SK-N-SH (cell line): ENCODE measurements at regions not wholly inside any gene's neighbourhood (a gene's known extent, or its start where the extent isn't known, plus 50 kb on each side); places are given as distances from the start of the nearest gene placed in this dataset.
A peak's percentile ranks its signal among the peaks of the same experiment; 100 is the strongest.

Source experiments
- CTCF ChIA-PET: fragments of 300-600, 350-600 bp; formaldehyde crosslinking; extraction: SDS; loops from one replicate; lab custom pipeline; 2021; lab: Yijun Ruan, JAX
- POLR2A ChIA-PET: fragments of 350-600 bp; sonication (Branson Sonifier 250); formaldehyde crosslinking; extraction: SDS; loops from one replicate; lab custom pipeline; 2020; ENCODE audit warnings: antibody characterized with exemption, inconsistent platforms; lab: Yijun Ruan, JAX
- DNase-seq: peaks from one replicate; pipeline ENCODE4 v3.0.0; 2012
- H2AFZ ChIP-seq: fragments of 200-600 bp; sonication (generic); 2 replicates; pipeline ENCODE4 v1.8.1; 2016; ENCODE audit warnings: antibody characterized with exemption, mild to moderate bottlenecking, low read depth
- H3F3A ChIP-seq: fragments of 200-600 bp; sonication (generic); replicated peaks from 2 replicates; pipeline ENCODE3; 2016; ENCODE audit warnings: antibody characterized with exemption, mild to moderate bottlenecking; ENCODE audit not compliant: insufficient read depth
- H3K27ac ChIP-seq, 2 experiments: fragments of 200-500 bp in 1 of 2; fragments of 200-600 bp in 1 of 2; sonication (Bioruptor generic) in 1 of 2; sonication (generic), shearing (Covaris generic) in 1 of 2; 2 replicates each; pipeline versions ENCODE4 v1.5.1 to v1.6.1; 2014 to 2016; ENCODE audit warnings: low read depth in 2 of 2, inconsistent platforms in 1 of 2, low read length in 1 of 2, mild to moderate bottlenecking in 1 of 2, mixed read lengths in 1 of 2
- H3K27me3 ChIP-seq: fragments of 200-600 bp; sonication (generic), shearing (Covaris generic); 2 replicates; pipeline ENCODE4 v1.6.1; 2016; ENCODE audit warnings: mixed run types; ENCODE audit not compliant: insufficient read depth
- H3K36me3 ChIP-seq, 2 experiments: fragments of 200-500 bp in 1 of 2; fragments of 200-600 bp in 1 of 2; sonication (Bioruptor generic) in 1 of 2; sonication (generic) in 1 of 2; replicated peaks in 1 of 2; 2 replicates each; pipeline versions ENCODE3 to v1.5.1; 2014 to 2016; ENCODE audit warnings: low read length in 1 of 2, mild to moderate bottlenecking in 1 of 2; ENCODE audit not compliant: insufficient read depth in 2 of 2, control insufficient read depth in 1 of 2
- H3K4me1 ChIP-seq, 2 experiments: fragments of 200-500 bp in 1 of 2; fragments of 200-600 bp in 1 of 2; sonication (Bioruptor generic) in 1 of 2; sonication (generic), shearing (Covaris generic) in 1 of 2; 2 replicates each; pipeline versions ENCODE4 v1.5.1 to v1.6.1; 2014 to 2016; ENCODE audit warnings: low read depth in 1 of 2, low read length in 1 of 2, mixed run types in 1 of 2; ENCODE audit not compliant: insufficient read depth in 2 of 2, control insufficient read depth in 1 of 2
- H3K4me2 ChIP-seq: fragments of 200-600 bp; sonication (generic), shearing (Covaris generic); 2 replicates; pipeline ENCODE4 v1.6.1; 2017; ENCODE audit warnings: mixed run types
- H3K4me3 ChIP-seq, 2 experiments: fragments of 200-500 bp in 1 of 2; fragments of 200-600 bp in 1 of 2; sonication (Bioruptor generic) in 1 of 2; sonication (generic), shearing (Covaris generic) in 1 of 2; 2 replicates each; pipeline versions ENCODE4 v1.5.1 to v1.8.1; 2014 to 2016; ENCODE audit warnings: low read depth in 2 of 2, inconsistent platforms in 1 of 2, low read length in 1 of 2, mild to moderate bottlenecking in 1 of 2, mixed read lengths in 1 of 2, moderate library complexity in 1 of 2
- H3K79me2 ChIP-seq: fragments of 200-600 bp; sonication (generic); 2 replicates; pipeline ENCODE4 v1.8.1; 2017; ENCODE audit warnings: mild to moderate bottlenecking; ENCODE audit not compliant: insufficient read depth
- H3K9ac ChIP-seq: fragments of 200-600 bp; sonication (generic); 2 replicates; pipeline ENCODE4 v1.6.1; 2017; ENCODE audit warnings: mixed run types
- H3K9me2 ChIP-seq: fragments of 200-600 bp; sonication (generic); 2 replicates; pipeline ENCODE4 v1.6.1; 2017; ENCODE audit warnings: mixed run types
- H3K9me3 ChIP-seq: fragments of 200-600 bp; sonication (generic); 2 replicates; pipeline ENCODE4 v1.6.1; 2017; ENCODE audit warnings: mixed run types, mild to moderate bottlenecking, moderate library complexity
- H4K20me1 ChIP-seq: fragments of 200-600 bp; sonication (generic); 2 replicates; pipeline ENCODE4 v1.6.1; 2017; ENCODE audit warnings: mild to moderate bottlenecking, mixed run types; ENCODE audit not compliant: insufficient read depth
- CHD2 ChIP-seq: fragments of 150-350 bp; IDR thresholded peaks from 2 replicates; pipeline ENCODE4 v1.6.1; 2018; ENCODE audit warnings: low read length; ENCODE audit not compliant: partially characterized antibody
- ELF1 ChIP-seq: IDR thresholded peaks from 2 replicates; pipeline ENCODE4 v1.4.0; 2012
- EP300 ChIP-seq, 2 experiments: IDR thresholded peaks; 2 replicates each; pipeline versions ENCODE4 v1.4.0 to v1.6.1; 2012; ENCODE audit warnings: borderline replicate concordance in 1 of 2, low read depth in 1 of 2, low read length in 1 of 2
- FOXJ3 ChIP-seq: sonication (generic); formaldehyde crosslinking; IDR thresholded peaks from 2 replicates; pipeline ENCODE4 v1.5.1; 2020; ENCODE audit warnings: mild to moderate bottlenecking, missing genetic modification reagents
- GABPA ChIP-seq: IDR thresholded peaks from 2 replicates; pipeline ENCODE4 v1.4.0; 2012; ENCODE audit warnings: low read depth, mild to moderate bottlenecking
- MEF2A ChIP-seq: IDR thresholded peaks from 2 replicates; pipeline ENCODE4 v1.4.0; 2012; ENCODE audit warnings: low read depth, borderline replicate concordance
- MXI1 ChIP-seq: IDR thresholded peaks from 2 replicates; pipeline ENCODE4 v1.6.1; 2012; ENCODE audit warnings: mild to moderate bottlenecking, low read depth, low read length, improper control_type of control experiment
- NFIC ChIP-seq: IDR thresholded peaks from 2 replicates; pipeline ENCODE4 v1.4.0; 2012; ENCODE audit warnings: borderline replicate concordance
- NRF1 ChIP-seq: IDR thresholded peaks from 2 replicates; pipeline ENCODE4 v1.6.1; 2012; ENCODE audit warnings: low read depth, mild to moderate bottlenecking, low read length
- RAD21 ChIP-seq: IDR thresholded peaks from 2 replicates; pipeline ENCODE4 v1.6.1; 2012; ENCODE audit warnings: mild to moderate bottlenecking, low read length
- RFX5 ChIP-seq: IDR thresholded peaks from 2 replicates; pipeline ENCODE4 v1.6.1; 2012; ENCODE audit warnings: mild to moderate bottlenecking, improper control_type of control experiment, low read length
- RXRA ChIP-seq: IDR thresholded peaks from 2 replicates; pipeline ENCODE4 v1.4.0; 2012; ENCODE audit warnings: low read depth, mild to moderate bottlenecking, borderline replicate concordance
- SIN3A ChIP-seq: IDR thresholded peaks from 2 replicates; pipeline ENCODE4 v1.6.1; 2012; ENCODE audit warnings: low read depth, mild to moderate bottlenecking, low read length, moderate library complexity, borderline replicate concordance
- TAF1 ChIP-seq: IDR thresholded peaks from 2 replicates; pipeline ENCODE4 v1.6.1; 2012; ENCODE audit warnings: low read depth, mild to moderate bottlenecking, low read length, moderate library complexity, borderline replicate concordance
- TEAD4 ChIP-seq: IDR thresholded peaks from 2 replicates; pipeline ENCODE4 v1.4.0; 2012; ENCODE audit warnings: mild to moderate bottlenecking, borderline replicate concordance; ENCODE audit not compliant: insufficient read depth
- WGBS: methylation state at CpG from one replicate; pipeline ENCODE4 v1.1.6; 2017; ENCODE audit warnings: low lambda C conversion rate; 5-methylcytosine and 5-hydroxymethylcytosine counted together
- TF ChIP-seq, protein P1 (sequence below): IDR thresholded peaks from 2 replicates; pipeline ENCODE4 v1.4.0; 2012; ENCODE audit warnings: low read depth, borderline replicate concordance
- TF ChIP-seq, protein P2 (sequence below): IDR thresholded peaks from 2 replicates; pipeline ENCODE4 v1.4.0; 2012; ENCODE audit warnings: low read depth, borderline replicate concordance

DNA sequence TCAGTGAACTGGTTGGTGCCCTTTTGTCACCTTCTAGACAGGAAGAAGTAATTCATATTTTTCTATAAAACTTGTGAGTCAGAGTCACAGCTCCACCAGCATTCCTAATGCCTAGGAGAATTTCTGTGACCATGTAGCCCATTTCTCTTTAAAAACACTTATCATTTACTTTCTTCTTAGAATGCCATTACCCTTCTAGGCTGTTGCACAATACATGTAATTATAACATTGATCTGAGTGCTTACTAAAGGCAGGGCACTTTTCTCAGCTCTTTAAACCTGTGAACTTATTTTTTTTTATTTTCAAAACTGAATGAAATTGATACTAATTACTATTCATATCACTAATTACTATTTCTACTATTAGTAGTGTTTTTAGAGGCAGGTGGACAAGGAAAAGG, 373.7 kb downstream of the TLE4 start:
- Histone ChIP-seq H3K9me2 (no peaks in the 10 kb centered on the region), H3K27me3 (no peaks in the 10 kb centered on the region; the same call in 1 of the 2 replicates), H3K9me3 (no peaks in the 10 kb centered on the region), H4K20me1 (no peaks in the 10 kb centered on the region), H3K36me3 (no peaks in the 10 kb centered on the region), H3F3A (no peaks in the 10 kb centered on the region), H3K27ac (no peak overlapping the region), H3K9ac (no peak overlapping the region), H2AFZ (no peak overlapping the region), H3K4me1 (peaks cover 0 to 1% of the 10 kb centered on the region in 2 experiments; a peak in 1 of 4 replicates), H3K4me2 (no peak overlapping the region), H3K4me3 (no peak overlapping the region), H3K79me2 (no peaks in the 10 kb centered on the region)
- no peak for DNase-seq
- ChIA-PET POLR2A (no interaction called here), CTCF (no interaction called here)
- no peak for TF ChIP-seq FOXJ3 (CRISPR knock-in tag)
- no peak for TF ChIP-seq NRF1
- no peak for TF ChIP-seq SIN3A
- TF ChIP-seq GABPA, result no peak
- TF ChIP-seq, protein P1, sequence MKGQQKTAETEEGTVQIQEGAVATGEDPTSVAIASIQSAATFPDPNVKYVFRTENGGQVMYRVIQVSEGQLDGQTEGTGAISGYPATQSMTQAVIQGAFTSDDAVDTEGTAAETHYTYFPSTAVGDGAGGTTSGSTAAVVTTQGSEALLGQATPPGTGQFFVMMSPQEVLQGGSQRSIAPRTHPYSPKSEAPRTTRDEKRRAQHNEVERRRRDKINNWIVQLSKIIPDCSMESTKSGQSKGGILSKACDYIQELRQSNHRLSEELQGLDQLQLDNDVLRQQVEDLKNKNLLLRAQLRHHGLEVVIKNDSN, result no peak
- no peak for TF ChIP-seq MXI1
- TF ChIP-seq MEF2A, result no peak
- TF ChIP-seq TAF1, result no peak

DNA sequence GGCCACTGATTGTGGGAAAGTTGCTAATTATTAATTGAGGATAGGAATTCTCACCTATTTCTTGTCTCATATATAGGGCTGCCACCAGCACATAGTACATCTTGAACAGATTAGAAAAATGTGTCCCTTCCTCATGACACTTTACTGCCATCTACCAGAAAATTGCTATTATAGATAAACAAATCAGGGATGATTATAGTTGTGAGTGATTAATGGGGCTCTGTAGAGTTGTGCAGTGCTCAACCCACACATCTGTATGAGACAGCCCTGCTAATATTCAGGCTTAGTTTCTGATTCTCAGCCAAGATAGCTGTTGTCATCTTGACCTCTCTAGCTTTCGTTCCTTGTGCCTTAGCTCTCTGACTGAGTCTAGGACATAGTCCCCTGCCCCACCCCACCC, 373.3 kb downstream of the TLE4 start:
- POLR2A ChIA-PET, result no interaction called here
- no peak overlapping the region for H3K9ac ChIP-seq
- H4K20me1 ChIP-seq, result no peaks in the 10 kb centered on the region
- no peaks in the 10 kb centered on the region for H3K9me3 ChIP-seq
- H3K27me3 ChIP-seq, result no peaks in the 10 kb centered on the region; the same call in 1 of the 2 replicates
- no peak overlapping the region for H2AFZ ChIP-seq
- CTCF ChIA-PET, result no interaction called here
- H3K4me2 ChIP-seq, result no peak overlapping the region
- no peaks in the 10 kb centered on the region for H3F3A ChIP-seq
- H3K4me3 ChIP-seq, result no peak overlapping the region
- no peaks in the 10 kb centered on the region for H3K36me3 ChIP-seq
- no peaks in the 10 kb centered on the region for H3K79me2 ChIP-seq
- peaks cover 0 to 3% of the 10 kb centered on the region in 2 experiments; a peak in 2 of 4 replicates for H3K4me1 ChIP-seq
- H3K9me2 ChIP-seq, result no peaks in the 10 kb centered on the region
- no peak overlapping the region for H3K27ac ChIP-seq
- TF ChIP-seq, protein P2, sequence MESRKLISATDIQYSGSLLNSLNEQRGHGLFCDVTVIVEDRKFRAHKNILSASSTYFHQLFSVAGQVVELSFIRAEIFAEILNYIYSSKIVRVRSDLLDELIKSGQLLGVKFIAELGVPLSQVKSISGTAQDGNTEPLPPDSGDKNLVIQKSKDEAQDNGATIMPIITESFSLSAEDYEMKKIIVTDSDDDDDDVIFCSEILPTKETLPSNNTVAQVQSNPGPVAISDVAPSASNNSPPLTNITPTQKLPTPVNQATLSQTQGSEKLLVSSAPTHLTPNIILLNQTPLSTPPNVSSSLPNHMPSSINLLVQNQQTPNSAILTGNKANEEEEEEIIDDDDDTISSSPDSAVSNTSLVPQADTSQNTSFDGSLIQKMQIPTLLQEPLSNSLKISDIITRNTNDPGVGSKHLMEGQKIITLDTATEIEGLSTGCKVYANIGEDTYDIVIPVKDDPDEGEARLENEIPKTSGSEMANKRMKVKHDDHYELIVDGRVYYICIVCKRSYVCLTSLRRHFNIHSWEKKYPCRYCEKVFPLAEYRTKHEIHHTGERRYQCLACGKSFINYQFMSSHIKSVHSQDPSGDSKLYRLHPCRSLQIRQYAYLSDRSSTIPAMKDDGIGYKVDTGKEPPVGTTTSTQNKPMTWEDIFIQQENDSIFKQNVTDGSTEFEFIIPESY, result no peak
- TF ChIP-seq SIN3A (no peak), RAD21 (peak; percentile 56), TEAD4 (no peak), NFIC (no peak), RXRA (no peak), MEF2A (no peak), RFX5 (no peak), CHD2 (no peak), FOXJ3 (CRISPR knock-in tag) (no peak), ELF1 (no peak), EP300 (IDR thresholded peaks at IDR 0.05; ENCODE audit: borderline replicate concordance in 1 of 2, low read depth in 1 of 2, low read length in 1 of 2) (peak in 1 of 2 experiments; percentile 16; a peak in 1 of 4 replicates)
- DNase-seq, result no peak
- WGBS, result 53% methylated on average over 1 of the region's 1 CpG
